Dendritic cell treated with granulocyte-macrophage colony-stimulating factor and Interleukin-4, amounts not matched to agents 40 ng/mL and 50 ng/mL, for 4 days (primary cell): ENCODE measurements at regions not wholly inside any gene's neighbourhood (a gene's known extent, or its start where the extent isn't known, plus 50 kb on each side); places are given as distances from the start of the nearest gene placed in this dataset.

Experiments used
- H3K27ac Mint-ChIP-seq: one replicate; pipeline ENCODE4 v1.8.0; 2022; ENCODE audit warnings: mild to moderate bottlenecking, mixed read lengths
- H3K27me3 Mint-ChIP-seq: one replicate; pipeline ENCODE4 v1.8.0; 2022; ENCODE audit warnings: mild to moderate bottlenecking, mixed read lengths
- H3K36me3 Mint-ChIP-seq: one replicate; pipeline ENCODE4 v1.8.0; 2022; ENCODE audit warnings: low read depth, mixed read lengths
- H3K4me1 Mint-ChIP-seq: one replicate; pipeline ENCODE4 v1.8.0; 2022; ENCODE audit warnings: low read depth, mixed read lengths
- H3K4me3 Mint-ChIP-seq: one replicate; pipeline ENCODE4 v1.8.0; 2022; ENCODE audit warnings: mild to moderate bottlenecking, moderate library complexity, mixed read lengths
- H3K9me3 Mint-ChIP-seq: one replicate; pipeline ENCODE4 v1.8.0; 2022; ENCODE audit warnings: mixed read lengths
- intact Hi-C: fragments of 100-400 bp; cut with micrococcal nuclease; formaldehyde crosslinking; loops from one replicate; pipeline ENCODE4 v1.15.0; 2022

DNA sequence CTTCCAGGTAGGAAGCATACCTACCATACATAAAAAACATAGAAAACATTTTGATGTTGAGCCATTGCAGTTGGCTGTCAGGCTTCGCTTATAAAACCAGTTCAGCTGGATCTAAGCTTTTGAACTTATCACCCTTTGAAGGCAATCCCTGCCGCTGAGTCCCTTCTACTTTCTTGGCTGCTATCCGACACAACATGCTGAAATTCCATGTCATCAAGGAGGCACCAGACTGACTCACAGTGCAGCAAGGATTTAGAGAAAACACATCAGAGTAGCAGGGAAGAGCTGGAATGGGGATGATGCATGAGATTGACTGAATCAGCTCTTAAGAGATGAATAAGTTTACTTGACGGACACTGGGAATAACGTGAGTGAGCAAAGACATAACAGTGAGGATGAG is 135.0 kb upstream of the MAN1A1 start:
- H3K27me3 Mint-ChIP-seq = no peaks in the 10 kb centered on the region
- H3K4me3 Mint-ChIP-seq = no peak overlapping the region
- peaks cover 10% of the 10 kb centered on the region for H3K9me3 Mint-ChIP-seq
- H3K36me3 Mint-ChIP-seq = no peaks in the 10 kb centered on the region
- H3K4me1 Mint-ChIP-seq = peaks cover 6% of the 10 kb centered on the region
- intact Hi-C loops = no loop called here
- H3K27ac Mint-ChIP-seq = no peak overlapping the region

DNA sequence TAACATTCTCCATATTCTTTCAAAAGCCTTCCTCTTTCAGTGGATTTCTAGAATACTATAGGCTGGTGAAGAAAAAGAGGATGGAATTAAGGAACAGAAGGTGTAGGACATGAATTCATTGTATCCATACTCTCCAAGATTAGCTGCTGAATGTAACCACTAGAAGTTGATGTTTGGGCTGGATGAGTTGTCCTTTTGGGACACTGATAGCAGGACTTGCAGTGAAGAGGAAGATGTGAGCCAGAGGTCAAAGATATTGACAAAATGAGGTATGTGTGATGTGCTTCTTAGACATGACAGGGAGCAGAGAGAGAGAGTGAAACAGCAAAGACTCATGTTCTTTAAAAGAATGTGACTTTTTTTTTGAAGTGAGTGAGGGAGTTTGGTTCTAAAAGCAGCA is 134.3 kb upstream of the MAN1A1 start:
- Mint-ChIP-seq H3K4me3 (no peak overlapping the region), H3K27me3 (no peaks in the 10 kb centered on the region), H3K27ac (no peak overlapping the region), H3K36me3 (no peaks in the 10 kb centered on the region), H3K4me1 (peaks cover 6% of the 10 kb centered on the region), H3K9me3 (peaks cover 10% of the 10 kb centered on the region)
- intact Hi-C loops = no loop called here

DNA sequence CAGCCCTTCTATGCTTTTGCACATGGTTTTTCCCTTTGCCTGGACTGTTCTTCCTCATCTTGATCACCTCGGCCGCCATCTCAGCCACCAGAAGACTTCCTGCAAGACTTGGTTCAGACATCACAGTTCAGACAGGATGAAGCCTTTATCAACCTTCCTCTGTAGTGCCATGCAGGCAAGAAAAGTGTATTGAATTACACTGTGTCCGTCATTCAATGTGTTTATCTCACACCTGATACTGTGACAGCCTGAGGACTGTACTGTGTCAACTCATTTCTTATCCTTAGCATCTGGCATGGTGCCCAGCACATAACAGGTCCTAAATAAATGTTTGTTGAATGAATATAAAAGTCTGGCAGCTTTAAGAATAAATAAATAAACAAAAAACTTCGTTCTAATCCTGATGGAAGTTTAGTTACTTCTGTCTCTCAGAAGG is 133.3 kb upstream of the MAN1A1 start:
- H3K27me3 Mint-ChIP-seq = no peaks in the 10 kb centered on the region

DNA sequence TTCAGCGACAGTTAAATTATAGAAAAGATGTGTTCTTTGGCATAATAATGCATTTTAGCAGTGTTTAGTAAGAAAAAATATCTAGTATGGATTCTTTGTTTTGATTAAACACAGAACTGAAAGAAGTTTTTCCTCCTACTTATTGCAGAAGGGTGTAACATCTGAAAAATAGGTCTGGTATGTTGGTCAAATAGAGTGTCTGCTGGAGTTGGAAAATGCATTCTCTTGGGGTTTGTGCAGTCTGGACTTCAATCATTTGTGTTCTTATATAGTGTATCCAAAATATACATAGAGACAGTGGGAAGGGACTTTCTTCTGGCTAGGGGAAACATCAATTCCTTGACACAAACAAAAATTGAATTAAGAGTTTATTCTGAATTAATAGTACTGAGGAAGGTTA is 132.4 kb upstream of the MAN1A1 start:
- Mint-ChIP-seq H3K4me1 (peaks cover 11% of the 10 kb centered on the region), H3K27me3 (no peaks in the 10 kb centered on the region), H3K27ac (no peak overlapping the region), H3K9me3 (no peaks in the 10 kb centered on the region), H3K36me3 (no peaks in the 10 kb centered on the region), H3K4me3 (no peak overlapping the region)
- intact Hi-C loops = no loop called here

More for the DNA sequence above, 133.3 kb upstream of the MAN1A1 start:
- Mint-ChIP-seq H3K9me3 (peaks cover 8% of the 10 kb centered on the region), H3K4me1 (peaks cover 6% of the 10 kb centered on the region), H3K36me3 (no peaks in the 10 kb centered on the region), H3K27ac (no peak overlapping the region), H3K4me3 (no peak overlapping the region)
- intact Hi-C loops = no loop called here

DNA sequence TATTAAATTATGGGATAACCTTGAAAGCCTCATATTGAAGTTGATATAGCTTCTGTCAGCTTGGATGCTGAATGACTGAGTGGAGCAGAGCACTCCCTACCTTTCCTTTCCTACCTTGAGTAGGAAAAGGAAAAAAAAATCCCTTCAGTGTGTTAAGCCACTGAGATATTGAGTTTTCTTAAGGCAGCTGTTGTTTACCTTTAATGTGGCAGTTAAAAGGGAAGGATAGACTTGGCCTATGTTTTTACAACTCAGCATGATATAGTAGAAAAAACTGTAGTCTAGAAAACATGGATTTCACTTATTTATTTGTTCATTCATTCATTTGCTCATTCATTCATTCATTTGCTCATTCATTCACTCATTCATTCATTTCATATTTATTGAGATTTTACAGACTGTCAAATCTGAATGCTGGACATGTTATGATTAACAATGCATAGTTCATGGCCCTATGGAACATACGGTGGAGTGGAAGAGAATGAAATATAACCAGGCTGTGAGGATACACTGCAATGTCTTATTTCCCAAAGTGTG is 131.5 kb upstream of the MAN1A1 start:
- Mint-ChIP-seq H3K36me3 (no peaks in the 10 kb centered on the region), H3K4me3 (no peak overlapping the region), H3K9me3 (no peaks in the 10 kb centered on the region), H3K4me1 (peaks cover 18% of the 10 kb centered on the region), H3K27ac (no peak overlapping the region), H3K27me3 (no peaks in the 10 kb centered on the region)
- intact Hi-C loops = no loop called here

DNA sequence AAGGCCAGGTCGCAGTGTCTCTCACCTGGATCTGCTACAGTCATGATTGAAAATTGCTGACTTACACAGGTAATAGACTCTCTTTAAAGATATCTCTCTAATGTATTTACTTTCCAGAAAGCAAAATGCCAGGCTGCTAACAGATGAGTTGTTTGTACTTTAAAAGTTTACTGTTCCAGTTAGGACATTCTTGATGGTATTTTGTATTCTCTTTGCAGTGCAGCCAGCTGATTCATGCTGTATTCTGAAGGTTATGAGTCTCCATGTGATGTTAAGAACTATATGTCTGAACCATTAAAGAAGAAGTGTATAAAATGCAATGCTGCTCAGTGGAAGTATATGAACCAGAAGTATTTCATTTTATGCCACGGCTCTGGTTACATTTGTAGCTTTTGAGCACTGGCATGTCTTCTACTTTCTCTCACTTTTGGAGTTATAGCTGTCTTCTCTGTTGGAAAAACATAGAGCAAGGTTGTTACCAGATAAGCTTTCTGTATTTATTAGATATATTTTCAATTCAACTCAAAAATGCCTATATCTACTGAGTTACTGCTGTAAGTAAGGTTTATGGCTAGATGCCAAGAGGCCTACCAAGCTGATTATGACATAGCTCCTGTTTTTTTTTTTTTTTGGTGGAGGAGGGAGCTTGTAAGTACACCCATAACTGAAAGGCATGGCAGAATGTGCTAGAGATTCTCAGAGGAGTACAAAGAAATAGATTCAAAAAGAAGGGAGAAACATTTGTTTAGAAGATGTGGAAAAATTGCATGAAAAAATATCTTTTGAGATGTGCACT is 130.5 kb upstream of the MAN1A1 start:
- H3K9me3 Mint-ChIP-seq = no peaks in the 10 kb centered on the region
- peaks cover 19% of the 10 kb centered on the region for H3K4me1 Mint-ChIP-seq
- H3K4me3 Mint-ChIP-seq = no peak overlapping the region
- H3K27me3 Mint-ChIP-seq = no peaks in the 10 kb centered on the region
- intact Hi-C loops = no loop called here
- no peak overlapping the region for H3K27ac Mint-ChIP-seq
- H3K36me3 Mint-ChIP-seq = no peaks in the 10 kb centered on the region

DNA sequence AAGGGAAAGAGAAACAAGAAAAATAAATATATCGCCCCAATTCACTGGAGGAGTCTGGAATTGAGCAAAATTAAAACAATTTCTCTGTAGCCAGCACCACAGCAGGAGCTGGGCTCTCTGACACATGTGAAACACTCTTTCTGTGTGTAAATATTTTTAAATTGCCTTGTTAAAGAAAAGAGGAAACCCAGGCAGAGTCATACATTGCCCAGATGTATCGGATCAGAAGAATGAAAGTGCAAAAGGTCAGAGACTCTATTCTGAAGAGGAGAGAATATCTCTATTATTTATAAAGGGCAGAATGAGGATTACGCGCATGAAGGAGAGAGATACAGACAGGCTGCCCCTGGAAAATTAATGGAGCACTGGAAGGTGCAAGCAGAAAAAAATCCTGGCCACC is 127.0 kb upstream of the MAN1A1 start:
- H3K4me1 Mint-ChIP-seq = peaks cover 19% of the 10 kb centered on the region
- no peak overlapping the region for H3K27ac Mint-ChIP-seq
- no peak overlapping the region for H3K4me3 Mint-ChIP-seq
- intact Hi-C loops = no loop called here
- H3K36me3 Mint-ChIP-seq = no peaks in the 10 kb centered on the region
- H3K27me3 Mint-ChIP-seq = no peaks in the 10 kb centered on the region
- no peaks in the 10 kb centered on the region for H3K9me3 Mint-ChIP-seq

DNA sequence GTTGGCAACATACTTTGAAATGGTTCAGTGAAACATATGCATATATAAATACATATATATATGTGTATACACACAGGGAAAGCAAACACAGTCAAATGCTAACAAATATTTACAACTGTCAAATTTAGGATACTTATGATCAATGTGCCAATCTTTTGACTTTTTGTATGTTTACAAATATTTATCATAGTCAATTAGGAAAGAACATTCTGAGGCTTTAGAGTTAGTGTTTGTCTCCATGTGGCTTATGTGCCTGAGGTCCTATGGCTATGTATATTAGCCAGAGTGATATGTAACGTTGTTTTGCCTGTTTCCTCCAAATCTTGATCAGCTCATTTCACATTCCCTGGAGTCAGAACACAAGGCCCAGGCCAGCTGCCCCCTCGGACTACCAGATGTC is 126.5 kb upstream of the MAN1A1 start:
- Mint-ChIP-seq H3K36me3 (no peaks in the 10 kb centered on the region), H3K9me3 (peaks cover 1% of the 10 kb centered on the region), H3K27me3 (no peaks in the 10 kb centered on the region), H3K4me1 (peaks cover 19% of the 10 kb centered on the region), H3K27ac (no peak overlapping the region), H3K4me3 (no peak overlapping the region)
- intact Hi-C loops = no loop called here

DNA sequence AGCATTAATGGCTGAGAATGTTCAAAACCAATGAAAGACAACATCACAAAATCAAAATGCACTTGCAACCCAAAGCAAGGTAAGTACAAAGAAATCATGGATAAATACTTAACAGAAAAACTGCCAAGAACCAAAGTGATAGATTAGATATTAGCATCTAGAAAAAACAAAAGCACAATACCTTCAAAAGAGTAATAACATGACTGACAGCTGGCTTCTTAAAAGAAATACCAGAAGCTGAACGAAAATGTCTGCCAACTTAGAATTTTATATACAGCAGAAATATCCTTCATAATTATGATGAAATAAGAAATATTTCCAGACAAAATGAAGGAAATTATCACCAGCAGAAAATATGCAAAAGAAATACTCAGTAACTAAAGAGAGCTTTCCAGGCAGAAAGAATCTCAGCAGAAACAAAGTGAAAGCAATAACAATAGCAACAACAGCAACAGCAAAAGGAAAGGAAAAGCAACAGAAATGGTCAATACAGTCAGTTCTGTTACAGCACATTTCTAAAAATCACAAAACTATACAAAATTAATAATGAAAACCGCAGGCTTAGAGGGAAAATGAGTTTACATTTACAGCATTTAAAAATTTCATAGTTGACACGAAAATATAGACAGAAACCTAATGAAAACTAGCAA is 121.5 kb upstream of the MAN1A1 start:
- Mint-ChIP-seq H3K36me3 (no peaks in the 10 kb centered on the region), H3K4me1 (peaks cover under 1% of the 10 kb centered on the region), H3K9me3 (peaks cover 14% of the 10 kb centered on the region), H3K27ac (no peak overlapping the region), H3K4me3 (no peak overlapping the region), H3K27me3 (no peaks in the 10 kb centered on the region)
- intact Hi-C loops = no loop called here

DNA sequence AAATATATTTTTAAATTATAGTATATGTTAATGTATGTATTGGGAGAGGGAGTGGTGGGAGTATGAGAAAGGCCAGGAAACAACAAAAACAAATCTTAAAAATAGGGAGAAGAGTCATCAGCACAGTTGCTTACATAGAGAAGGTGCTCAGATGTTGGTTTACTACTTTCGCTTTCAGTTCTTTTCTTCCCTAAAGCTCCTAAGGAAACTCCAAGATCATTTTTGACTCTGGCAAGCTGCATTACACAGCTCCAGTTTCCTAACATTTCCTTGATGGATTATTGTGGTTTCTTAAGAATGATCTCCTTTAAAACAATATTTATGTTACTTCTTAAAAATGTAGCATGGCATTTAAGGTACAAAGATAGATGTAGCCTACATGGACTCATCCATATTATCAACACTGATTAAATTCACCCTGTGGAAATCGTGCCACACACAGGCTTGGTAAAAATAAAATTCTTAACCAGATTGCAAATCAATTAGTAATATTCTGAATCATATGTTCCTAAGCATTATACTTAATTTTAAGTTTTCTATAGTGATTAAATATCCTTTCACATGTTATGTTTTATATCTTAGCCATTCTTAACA is 118.0 kb upstream of the MAN1A1 start:
- no peaks in the 10 kb centered on the region for H3K27me3 Mint-ChIP-seq
- intact Hi-C loops = no loop called here
- no peaks in the 10 kb centered on the region for H3K4me1 Mint-ChIP-seq
- H3K27ac Mint-ChIP-seq = no peak overlapping the region
- no peaks in the 10 kb centered on the region for H3K36me3 Mint-ChIP-seq
- peaks cover 14% of the 10 kb centered on the region for H3K9me3 Mint-ChIP-seq
- no peak overlapping the region for H3K4me3 Mint-ChIP-seq

DNA sequence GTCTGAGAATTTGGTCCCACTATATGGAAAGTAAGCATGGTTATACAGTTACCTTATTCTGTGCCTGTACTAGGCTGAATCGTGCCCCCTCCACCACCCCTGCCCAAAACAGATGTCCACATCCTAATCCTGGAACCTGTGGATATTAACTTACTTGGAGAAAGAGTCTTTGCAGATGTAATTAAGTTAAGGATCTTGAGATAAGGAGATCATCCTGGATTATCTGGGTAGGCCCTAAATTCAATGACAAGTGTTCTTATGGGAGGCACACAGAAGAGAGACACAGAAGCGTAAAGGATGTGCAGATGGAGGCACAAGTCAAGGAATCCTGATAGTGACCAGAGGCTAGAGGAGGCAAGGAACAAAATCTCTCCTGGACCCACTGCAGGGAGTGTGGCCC is 116.7 kb upstream of the MAN1A1 start:
- Mint-ChIP-seq H3K4me3 (no peak overlapping the region), H3K36me3 (no peaks in the 10 kb centered on the region), H3K27ac (no peak overlapping the region), H3K9me3 (peaks cover 26% of the 10 kb centered on the region), H3K27me3 (no peaks in the 10 kb centered on the region), H3K4me1 (no peaks in the 10 kb centered on the region)
- intact Hi-C loops = no loop called here

DNA sequence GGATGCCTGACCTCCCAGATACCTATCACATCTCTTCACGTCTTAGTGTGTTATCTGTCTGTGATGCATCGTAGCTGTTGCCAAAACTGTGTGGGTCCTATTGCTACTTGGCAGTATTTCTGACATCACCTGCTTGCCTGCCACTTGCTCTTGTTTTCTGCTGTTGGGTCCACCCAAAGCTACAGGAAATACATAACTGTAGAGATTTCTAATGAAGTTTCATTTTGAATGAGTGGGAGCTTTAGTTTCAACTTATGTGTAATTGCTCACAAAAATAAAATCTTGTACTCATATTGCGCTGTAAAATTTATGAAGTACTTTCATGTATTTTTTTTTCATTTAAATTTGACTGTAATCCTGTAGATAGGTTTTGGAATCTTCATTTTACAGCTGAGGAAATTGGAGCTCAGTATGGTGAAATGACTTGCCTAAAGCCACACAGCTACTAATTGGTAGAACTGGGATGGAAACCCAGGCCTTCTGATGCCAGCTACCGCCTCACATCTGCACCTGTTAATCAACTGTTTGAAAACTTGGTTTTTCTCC is 113.6 kb upstream of the MAN1A1 start:
- peaks cover 7% of the 10 kb centered on the region for H3K36me3 Mint-ChIP-seq
- H3K4me1 Mint-ChIP-seq = peaks cover 11% of the 10 kb centered on the region
- H3K9me3 Mint-ChIP-seq = peaks cover 33% of the 10 kb centered on the region
- H3K4me3 Mint-ChIP-seq = no peak overlapping the region
- H3K27me3 Mint-ChIP-seq = no peaks in the 10 kb centered on the region
- H3K27ac Mint-ChIP-seq = peak overlapping the region; percentile 28
- intact Hi-C loops = no loop called here

DNA sequence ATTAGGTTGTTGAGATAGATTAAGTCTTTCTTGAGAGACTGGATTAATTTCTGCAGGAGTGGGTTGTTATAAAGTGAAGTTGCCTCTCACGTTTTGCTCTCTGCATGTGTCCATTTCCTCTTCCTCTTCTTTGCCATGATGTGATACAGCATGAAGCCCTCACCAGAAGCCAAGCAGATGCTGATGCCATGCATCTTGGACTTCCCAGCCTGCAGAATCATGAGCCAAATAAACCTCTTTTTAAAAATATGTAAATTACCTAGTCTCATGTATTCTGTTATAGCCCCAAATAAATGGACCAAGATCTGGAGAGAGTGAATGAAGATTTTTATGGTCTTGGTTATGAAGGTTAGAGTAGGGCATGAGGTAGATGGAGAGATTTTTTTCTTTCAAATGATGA is 111.6 kb upstream of the MAN1A1 start:
- peaks cover 7% of the 10 kb centered on the region for H3K36me3 Mint-ChIP-seq
- H3K27ac Mint-ChIP-seq = no peak overlapping the region
- intact Hi-C loops = no loop called here
- H3K4me3 Mint-ChIP-seq = no peak overlapping the region
- peaks cover 34% of the 10 kb centered on the region for H3K9me3 Mint-ChIP-seq
- peaks cover 11% of the 10 kb centered on the region for H3K4me1 Mint-ChIP-seq
- H3K27me3 Mint-ChIP-seq = no peaks in the 10 kb centered on the region
